ENCODE measurements at regions not wholly inside any gene's neighbourhood (a gene's known extent, or its start where the extent isn't known, plus 50 kb on each side); places are given as distances from the start of the nearest gene placed in this dataset.
A peak's percentile ranks its signal among the peaks of the same experiment; 100 is the strongest.
"Not testable (repeated sequence)": the region's sequence is repeated elsewhere in the genome, so short reads cannot be mapped to it uniquely, and the experiment has no call there.

DNA sequence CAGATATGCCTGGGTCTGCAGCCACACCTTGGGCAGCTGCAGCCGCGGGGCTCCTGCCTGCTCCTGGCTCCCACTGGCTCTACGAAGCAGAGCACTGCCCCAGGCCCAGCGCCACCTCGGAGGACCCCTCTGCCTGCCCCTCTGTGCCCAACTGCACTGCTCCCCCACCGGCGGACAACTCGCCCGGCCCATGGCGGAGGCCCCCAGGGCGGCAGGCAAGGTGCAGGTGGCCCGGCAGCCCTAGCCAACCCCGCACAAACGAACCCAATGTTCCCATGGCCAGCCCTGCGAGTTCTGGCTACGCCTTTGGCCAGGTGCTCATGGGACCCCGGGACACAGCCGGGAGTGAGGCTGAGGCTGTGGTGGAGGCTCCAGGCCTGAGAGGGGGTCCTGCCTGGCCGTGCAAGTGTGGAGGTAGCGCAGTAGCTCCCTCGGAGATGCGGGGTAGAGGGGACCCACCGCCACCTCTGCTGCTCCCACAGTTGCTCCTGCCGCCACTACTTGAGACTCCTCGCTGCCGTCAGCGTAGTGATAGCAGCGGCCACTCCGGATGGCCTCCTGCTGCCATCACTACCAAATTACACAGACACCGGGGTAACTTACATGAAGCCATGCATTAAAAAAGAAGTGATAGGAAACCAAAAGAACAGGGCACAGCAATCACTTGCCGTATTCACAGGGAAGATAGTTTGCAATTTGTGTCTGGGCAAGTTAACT is 97.3 kb upstream of the SP4 start:
- DNase-seq, result no peak

DNA sequence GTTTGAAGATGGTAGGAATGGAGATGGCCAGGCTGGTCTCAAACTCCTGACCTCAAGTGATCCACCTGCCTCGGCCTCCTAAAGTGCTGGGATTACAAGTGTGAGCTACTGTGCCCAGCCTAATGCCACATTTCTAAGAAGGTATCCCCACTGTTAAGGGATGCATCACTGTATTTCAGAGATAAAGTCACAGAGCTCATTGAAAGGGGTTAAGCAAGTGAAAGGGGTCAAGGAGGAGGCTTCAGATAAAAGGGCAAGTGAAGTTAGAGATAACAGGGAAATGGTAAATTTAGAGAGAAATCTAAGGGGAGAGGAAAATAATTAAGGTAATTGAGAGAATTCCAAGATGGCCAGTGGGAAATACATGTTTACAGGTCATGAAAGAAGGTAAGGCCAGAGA is 93.0 kb upstream of the SP4 start:
- no peak for DNase-seq

DNA sequence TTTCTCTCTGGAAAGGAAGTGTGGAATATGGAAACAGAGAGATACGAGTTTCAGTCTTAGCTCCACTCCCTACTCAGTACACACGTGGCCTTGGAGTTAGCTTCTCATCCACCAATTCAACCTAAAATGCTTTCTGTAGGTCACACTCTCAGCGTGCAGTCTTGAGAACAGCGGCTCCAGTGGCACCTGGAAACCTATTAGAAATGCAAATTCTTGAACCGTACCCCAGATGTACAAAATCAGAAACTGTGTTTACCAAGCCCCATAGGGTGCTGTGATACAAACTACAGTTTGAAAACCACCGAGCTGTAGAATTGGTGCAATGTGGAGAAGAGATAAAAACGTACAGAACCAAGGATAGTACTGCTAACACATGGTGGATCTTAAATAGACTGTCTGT is 91.1 kb upstream of the SP4 start:
- no peak for DNase-seq

DNA sequence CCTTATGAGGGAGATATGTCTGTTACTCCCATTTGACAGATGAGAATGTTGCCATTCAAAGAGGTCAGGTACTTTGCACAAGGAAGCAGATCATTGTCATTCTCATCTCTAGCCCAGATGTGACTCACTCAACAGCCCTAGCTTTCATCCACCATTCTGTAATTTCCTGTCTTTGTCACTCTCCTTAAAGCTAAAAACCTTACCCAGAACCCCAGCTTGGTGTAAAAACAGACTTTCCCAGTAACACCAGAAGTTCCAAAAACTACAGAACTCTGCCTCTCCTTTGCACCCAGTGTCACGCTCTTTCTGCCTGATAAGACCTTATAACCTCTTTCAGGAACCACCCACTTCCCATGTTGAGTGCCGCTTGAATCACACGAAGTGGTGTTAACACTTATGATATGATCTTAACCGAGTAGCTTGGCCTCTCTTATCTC is 89.1 kb upstream of the SP4 start:
- peak; percentile 74 for DNase-seq

DNA sequence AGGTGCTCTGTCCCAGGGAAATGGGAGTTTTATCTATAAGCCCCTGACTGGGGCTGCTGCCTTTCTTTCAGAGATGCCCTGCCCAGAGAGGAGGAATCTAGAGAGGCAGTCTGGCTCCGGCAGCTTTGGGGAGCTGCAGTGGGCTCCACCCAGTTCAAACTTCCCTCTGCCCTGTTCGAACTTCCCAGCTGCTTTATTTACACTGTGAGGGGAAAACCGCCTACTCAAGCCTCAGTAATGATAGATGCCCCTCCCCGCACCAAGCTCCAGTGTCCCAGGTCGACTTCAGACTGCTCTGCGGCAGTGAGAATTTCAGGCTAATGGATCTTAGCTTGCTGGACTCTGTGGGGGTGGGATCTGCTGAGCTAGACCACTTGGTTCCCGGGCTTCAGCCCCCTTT is 83.0 kb upstream of the SP4 start:
- DNase-seq, result not testable (repeated sequence)

DNA sequence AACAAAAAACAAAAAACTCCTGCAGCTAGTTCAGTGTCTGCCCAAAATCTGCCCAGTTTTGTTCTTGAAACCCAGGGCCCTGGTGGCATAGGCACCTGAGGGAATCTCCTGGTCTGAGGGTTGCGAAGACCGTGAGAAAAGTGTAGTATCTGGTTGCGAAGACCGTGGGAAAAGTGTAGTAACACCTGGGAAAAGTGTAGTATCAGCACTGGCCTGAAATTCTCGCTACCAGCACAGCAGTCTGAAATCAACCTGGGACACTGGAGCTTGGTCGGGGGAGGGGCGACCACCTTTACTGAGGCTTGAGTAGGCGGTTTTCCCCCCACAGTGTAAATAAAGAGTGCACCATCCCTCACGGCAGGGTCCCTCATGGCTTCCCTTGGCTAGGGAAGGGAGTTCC is 82.5 kb upstream of the SP4 start:
- no peak for DNase-seq

DNA sequence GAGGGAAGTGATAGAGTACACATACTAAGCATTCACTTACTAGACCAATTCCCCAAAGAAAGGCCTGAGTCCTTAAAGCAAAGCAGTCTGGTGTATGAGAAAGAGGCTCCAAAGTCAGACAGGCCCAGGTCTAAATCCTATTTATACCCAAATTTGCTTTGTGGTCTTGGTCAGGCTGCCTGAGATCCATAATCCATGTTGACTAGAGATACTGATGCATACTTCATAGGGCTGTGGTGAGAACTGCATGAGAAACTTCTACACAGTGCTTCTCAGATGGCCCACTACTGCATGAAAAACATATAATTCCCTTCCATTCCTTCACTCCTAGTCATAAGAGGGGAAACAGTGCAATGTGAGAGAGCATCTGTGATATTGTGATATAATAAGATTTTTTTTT is 81.6 kb upstream of the SP4 start:
- DNase-seq, result no peak

DNA sequence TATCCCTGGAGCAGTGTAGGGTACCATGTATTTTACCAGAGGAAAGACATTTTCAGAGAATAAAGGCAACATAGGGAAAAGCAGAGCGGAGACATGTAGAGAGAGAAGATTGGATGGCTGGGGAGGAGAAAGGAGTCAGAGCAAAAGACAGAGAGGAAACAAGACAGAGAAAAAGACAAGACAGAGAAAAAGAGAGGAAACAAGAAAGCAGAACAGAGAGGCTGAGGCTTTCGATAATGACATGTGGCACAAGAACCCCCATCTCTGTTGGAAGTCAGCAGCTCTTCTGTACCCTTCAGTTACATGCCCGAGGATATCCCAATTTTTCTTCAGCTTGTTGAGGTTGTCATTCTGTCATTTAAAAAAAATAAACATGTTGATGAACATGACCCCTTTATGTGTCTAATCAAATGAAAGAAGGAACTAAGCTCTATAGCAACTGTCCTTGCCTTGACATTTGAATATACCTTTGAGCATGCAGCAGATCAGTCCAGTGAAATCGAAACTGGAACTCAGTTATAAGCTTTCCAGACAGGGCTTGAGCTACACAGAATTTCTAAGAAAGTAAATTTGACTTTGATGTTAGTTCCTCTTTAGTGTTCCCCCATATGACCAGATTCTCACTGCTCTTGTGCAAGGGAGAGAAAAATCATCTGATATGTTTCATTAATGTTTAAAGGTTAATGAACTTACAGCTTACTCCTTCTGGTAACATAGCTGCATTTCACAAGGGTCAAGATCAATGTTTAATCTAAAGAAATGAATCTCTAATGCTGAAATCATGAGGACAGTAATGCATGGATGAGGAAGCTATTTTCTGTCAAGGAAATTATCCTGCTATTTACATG is 75.1 kb upstream of the SP4 start:
- no peak for DNase-seq

DNA sequence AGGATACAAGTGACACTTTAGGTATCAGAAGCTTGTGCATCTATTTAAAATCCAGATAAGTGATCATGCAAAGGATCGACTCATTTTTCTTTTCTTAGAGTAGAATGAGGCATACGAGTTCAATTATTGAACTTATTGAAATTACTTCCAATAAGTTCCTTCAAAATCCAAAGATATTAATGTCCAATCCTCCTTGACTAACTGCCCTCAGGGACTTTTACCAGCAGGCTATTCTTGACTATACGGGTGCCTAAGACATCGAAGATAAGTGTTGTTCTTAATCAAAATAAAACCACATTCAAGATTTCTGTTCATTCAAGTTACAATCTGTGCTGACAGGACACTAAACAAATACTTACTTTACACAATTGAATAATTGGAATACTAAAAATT is 74.5 kb upstream of the SP4 start:
- DNase-seq, result no peak

DNA sequence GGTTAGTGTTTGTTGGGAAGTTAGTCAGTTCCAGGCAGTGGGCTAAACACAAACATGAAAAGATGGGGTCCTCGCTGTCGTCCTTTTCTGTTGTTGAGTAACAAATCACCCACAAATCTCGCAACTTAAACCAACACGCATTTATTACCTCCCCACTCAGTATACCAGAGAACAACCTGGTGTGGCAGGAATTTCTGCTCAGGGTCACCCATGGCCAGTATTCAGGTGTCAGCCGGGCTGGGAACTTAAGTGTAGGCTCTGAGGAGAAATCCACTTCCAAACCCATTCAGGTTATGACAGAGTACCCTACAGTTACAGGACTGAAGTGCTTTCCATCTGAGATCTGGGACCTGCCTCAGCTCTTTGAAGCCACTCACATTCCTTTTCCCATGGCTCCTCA is 73.6 kb upstream of the SP4 start:
- DNase-seq, result no peak

DNA sequence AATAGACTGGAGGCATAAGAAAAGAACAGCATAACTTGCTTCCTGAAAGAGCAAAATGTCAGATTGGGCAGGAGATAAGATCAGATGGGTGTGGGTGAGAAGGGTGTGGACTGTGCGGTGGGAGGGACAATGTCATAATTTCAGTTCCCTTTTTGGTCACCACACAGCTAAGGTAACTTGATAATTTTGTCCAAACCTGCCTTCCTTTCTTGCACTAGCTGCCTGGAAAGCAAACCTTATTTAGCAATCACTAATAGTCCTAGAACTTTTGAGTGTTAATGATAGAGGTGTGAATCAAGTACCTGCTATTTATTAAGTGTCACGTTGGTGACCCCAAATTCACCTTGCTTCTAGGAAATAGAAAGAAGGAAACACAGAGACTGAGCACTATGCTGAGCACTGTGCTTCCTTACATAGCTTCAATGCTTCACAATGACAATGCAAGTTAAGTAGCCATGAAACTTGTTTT is 72.4 kb upstream of the SP4 start:
- DNase-seq, result peak; percentile 62

DNA sequence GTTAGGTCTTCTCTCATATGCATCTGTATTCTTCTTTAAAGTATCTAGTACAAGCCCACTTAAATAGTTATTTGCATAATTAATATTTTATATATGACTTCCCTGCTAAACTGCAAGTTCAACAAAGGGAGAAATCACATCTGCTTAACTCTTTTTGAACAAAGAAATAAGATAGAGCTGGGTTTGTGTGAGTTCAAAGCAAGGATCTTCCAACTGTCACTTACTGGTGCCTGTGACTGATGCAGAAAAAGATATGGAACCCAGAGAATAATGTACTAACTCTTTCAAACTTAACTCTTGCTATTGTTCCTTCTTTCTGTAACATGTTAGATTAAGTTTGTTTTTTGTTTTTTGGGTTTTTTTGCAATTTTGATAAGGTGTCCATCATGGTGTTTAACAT is 71.3 kb upstream of the SP4 start:
- no peak for DNase-seq

DNA sequence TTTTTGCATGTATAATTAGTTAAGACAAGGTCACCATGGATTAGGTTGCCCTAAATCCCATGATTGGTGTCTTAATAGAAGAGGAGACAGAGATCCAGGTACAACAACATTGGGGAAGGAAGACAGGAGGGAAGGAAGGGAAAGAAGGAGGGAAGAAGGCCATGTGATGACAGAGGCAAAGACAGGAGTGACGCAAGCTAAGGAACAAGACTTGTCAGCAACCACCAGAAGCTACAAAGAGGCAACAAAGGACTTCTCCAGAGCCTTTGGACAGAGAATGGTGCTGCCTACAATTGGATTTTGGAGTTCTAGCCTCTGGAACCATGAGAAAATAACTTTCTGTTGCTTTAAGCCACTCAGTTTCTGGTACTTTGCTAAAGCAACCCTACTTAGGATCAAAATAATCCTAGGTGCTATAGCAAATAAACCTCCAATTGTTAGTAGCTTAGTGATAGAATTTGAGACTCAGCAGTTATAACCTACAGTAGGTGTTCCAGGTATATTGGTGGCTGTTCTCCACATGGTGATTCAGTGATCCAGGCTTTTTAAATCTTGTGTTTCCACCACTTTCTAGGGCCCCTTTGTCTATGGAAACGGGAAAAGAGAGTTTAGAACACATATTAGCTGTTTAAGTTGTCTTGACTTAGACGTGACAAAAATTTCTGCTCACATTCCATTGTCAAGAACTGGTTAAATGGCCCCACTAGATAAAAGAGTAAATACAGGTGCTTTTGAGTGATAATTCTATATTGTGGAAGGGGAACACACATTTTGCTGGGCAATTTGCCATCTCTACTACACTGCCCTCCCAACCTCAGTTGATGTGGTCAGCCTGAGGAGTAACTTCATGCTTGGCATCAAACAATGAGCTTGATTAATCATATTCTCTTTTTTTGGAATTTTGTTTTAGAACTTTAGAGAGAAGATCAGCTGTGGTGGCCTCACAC is 70.5 kb upstream of the SP4 start:
- no peak for DNase-seq

DNA sequence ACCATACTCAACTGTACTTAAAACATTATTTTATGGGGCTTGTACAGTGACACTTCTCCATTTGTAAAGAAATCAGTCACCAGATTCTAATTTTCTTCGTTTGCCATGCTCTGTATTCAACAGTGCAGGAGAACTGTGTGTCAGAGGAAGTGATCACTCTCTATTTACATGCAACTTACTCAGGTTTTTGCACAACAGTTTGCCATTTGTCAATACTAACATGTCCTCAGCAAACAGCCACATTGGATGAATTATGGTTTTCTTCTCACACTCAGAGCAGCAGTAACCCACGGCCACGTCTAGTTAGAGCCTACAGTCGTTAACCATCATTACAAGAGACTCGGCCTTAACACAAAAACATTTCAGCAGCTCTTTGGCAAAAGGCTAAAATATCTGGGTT is 69.2 kb upstream of the SP4 start:
- DNase-seq, result no peak

DNA sequence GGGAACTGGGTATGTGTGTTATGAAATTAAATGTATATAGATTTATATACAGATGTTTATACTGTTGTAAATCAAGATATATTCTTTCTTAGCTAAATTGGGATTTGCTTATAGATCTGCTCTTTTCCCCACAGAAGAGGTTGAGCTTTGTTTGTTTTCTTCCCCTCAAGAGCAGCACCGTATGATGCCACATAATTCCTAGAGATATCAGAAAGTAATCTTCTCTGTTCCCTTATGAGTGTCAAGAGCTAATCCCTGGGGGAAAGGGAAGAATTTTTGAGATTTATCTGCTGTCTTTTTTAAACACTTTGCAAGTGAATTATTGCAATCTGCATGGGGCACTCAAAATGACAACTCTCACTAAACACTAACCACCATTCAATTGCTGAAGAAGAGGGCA is 68.7 kb upstream of the SP4 start:
- DNase-seq, result no peak

DNA sequence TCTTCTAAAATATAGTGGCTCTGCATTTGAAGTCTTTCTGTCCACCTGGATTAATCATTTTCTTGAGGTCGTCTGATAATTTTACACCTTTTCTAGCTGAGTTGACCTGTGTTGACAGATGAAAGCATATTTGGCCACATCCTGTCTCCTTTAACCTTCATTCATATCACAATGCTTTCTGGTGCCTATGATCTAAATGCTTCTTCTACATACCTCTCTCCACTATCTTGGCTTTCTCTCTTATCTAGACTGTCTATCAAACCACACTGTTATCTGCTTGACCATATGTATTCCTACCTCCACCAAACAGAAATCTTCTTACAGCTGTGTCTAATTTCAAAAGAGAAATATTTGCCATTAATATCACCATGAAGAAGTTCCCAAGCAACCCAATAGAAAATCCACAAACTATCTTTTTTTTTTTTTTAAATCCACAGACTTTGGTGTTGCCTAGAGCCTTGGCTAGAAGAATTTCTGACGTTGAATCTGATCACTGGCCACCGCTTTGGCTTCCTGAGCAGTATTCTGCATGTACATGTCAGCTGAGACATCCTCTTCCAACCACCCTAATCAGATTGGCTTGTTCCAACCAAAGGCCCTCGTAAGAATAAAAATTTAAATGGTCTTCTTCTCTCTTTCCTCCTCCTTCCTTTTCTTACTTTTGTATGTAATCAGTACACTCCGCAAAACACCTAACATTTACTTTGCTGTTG is 66.3 kb upstream of the SP4 start:
- DNase-seq, result no peak

DNA sequence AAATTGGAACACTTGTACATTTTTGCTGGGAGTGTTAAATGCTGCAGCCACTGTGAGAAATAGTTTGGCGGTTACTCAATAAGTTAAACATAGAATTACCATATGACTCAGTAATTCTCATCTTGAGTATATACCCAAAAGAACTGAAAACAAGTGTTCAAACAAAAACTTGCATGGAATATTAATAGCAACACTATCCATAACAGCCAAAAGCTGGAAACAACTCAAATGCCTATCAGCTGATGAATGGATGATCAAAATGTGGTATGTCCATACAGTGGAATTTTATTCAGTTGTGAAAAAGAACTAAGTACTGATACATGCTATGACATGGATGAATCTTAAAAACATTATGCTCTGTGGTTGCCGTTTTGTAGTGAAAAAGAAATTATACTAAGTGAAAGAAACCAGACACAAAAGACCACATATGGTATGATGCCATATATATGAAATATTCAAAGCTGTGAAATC is 63.0 kb upstream of the SP4 start:
- DNase-seq, result no peak

DNA sequence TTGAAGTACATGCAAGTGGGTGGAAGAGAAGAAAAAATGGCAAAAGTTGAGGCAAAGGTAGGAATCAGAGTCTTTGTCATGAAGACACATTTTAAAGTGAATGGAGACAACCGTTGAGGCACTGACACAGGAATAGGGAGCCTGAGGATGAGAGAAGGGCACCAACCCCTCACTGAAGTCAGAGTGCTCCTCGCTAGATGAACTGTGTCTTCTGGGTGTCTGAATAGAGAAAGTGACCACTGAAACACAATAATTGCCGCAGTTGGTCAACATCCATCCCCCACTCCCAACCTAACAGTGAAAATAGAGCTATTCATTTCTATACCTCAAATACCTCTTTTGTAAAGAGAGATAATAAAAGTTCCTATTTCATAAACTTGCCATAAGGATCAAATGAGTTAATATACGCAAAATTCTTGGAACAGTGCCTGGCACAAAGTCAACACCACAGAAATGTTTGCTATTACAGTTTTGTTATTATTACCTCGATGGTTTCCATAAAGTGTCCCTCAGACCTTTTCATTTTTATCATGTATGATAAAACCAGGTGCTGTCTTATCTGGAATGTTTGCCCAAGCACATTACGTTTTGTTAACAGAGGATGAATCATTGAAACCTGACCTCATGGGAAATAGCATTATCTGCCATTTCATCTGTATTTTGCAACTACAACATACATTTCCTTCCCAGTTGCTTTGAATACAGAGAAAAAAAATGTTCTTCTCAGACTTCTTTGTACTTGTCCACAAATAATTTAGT is 61.8 kb upstream of the SP4 start:
- no peak for DNase-seq

DNA sequence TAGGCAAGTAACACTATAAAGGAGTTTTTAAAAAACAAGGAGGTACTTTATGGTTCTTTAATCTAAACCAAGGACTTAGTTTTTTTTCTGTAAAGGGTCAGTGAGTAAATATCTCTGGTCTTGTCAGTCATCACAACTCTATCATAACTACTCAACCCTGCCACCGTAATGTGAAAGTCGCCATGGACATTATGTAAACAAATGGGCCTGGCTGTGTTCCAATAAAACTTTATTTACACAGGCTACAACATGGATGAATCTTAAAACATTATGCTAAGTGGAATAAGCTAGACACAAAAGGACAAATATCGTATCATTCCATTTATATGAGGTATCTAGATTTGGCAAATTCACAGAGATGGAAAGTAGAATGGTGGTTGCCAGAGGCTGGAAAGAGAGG is 60.8 kb upstream of the SP4 start:
- DNase-seq, result no peak

DNA sequence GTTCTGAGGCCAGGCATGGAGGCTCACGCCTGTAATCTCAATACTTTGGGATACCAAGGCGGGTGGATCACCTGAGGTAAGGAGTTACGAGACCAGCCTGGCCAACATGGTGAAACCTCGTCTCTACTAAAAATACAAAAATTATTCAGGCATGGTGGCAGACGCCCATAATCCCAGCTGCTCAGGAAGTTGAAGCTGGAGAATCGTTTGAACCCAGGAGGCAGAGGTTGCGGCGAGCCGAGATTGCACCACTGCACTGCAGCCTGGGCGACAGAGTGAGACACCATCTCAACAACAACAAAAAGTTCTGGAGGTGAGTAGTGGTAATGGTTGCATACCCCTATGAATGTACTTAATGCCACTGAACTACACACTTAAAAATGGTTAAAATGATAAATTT is 60.3 kb upstream of the SP4 start:
- no peak for DNase-seq

DNA sequence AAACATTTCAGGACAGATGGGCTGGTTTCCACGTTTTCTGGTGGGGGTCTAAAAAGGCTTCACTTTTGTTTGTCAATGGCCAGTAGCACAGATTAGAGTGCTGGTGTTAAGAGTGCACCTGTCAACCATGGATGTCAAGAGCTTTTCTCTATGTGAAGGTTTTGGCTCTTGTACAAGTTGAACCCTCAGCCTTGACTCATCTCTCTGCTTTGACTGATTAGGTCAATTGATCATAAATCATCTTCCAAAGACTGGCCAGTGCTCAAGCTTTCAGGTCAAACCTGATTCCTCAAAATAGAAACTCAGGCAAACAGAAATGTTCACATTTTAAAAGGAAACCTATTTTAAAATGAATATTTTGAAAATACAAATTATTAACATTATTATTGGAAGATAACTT is 59.6 kb upstream of the SP4 start:
- DNase-seq, result no peak
